VCaP (cell line): ENCODE measurements at regions not wholly inside any gene's neighbourhood (a gene's known extent, or its start where the extent isn't known, plus 50 kb on each side); places are given as distances from the start of the nearest gene placed in this dataset.

Source experiments
- H3K27ac ChIP-seq: fragments of 450-650 bp; 2 replicates; pipeline ENCODE4 v1.5.1; 2017
- CTCF ChIP-seq: fragments of 450-650 bp; conservative IDR thresholded peaks from 2 replicates; pipeline ENCODE4 v1.5.1; 2017; ENCODE audit warnings: mild to moderate bottlenecking, moderate library complexity

GRCh38 chr11:71201936-71202597, 50.3 kb downstream of the SHANK2 start:
- TF ChIP-seq CTCF = no peak
- no peak overlapping the region for H3K27ac ChIP-seq

DNA sequence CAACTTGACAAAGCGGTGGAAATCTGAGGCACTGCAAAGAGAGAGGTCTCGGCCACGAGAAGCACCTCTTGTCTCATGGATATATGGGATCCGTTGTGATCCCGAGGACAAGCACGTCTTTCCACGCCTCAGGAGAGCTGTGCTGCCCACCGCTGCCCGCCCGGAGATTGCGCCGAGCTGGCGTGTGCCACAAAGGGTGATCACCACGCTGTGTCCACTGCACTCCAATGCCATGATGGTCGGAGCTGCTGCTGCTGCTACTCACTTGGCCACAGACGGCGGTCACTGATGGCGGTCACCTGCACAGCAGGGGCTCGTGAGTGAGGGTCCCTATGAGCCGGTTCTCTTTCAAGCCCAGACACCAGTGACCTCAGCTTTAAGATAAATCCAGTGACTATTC, 51.1 kb downstream of the SHANK2 start:
- TF ChIP-seq CTCF = no peak
- no peak overlapping the region for H3K27ac ChIP-seq

GRCh38 chr11:71200761-71201160, 51.6 kb downstream of the SHANK2 start:
- H3K27ac ChIP-seq = no peak overlapping the region
- TF ChIP-seq CTCF = no peak

DNA sequence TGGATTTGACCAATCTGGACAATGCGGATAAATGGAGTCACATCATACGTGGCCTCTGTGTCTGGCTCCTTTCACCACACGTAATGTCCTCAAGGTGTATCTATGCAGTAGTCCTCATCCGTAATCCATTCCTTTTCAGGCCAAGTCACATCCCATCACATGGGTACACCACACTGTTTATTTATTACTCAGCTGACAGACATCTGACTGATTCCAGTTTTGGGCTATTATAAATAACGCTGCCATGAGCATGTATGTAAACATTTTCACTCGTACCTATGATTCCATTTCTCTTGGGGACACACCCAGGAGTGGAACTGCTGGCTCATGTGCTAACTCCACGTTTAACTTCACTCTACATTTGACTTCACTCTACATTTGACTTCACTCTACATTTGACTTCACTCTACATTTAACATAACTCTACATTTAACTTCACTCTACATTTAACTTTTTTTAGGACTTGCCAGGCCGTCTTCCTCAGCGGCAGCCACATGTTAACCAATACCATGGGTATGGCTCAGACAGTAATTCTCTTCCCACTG, 52.1 kb downstream of the SHANK2 start:
- no peak for TF ChIP-seq CTCF

GRCh38 chr11:71199226-71199820, 53.1 kb downstream of the SHANK2 start:
- H3K27ac ChIP-seq = no peak overlapping the region
- TF ChIP-seq CTCF = no peak

More for the DNA sequence above, 52.1 kb downstream of the SHANK2 start:
- H3K27ac ChIP-seq = no peak overlapping the region

DNA sequence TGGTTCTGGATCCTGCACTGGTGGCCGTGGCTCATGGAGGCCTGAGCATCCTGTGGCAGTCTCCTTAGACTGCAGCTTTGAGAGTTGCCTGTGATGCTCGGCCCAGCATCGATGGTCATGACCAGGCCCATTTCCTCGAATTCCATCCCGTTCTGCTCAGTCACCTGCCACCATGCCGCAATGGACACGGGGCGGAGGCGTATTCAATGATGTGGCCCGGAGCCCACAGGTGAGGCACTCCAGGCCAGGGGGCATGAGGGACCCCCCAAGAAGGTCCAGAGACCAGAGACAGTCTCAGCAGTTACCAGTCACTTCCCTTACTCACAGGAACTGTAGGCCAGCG, 53.6 kb downstream of the SHANK2 start:
- H3K27ac ChIP-seq = no peak overlapping the region
- TF ChIP-seq CTCF = no peak

DNA sequence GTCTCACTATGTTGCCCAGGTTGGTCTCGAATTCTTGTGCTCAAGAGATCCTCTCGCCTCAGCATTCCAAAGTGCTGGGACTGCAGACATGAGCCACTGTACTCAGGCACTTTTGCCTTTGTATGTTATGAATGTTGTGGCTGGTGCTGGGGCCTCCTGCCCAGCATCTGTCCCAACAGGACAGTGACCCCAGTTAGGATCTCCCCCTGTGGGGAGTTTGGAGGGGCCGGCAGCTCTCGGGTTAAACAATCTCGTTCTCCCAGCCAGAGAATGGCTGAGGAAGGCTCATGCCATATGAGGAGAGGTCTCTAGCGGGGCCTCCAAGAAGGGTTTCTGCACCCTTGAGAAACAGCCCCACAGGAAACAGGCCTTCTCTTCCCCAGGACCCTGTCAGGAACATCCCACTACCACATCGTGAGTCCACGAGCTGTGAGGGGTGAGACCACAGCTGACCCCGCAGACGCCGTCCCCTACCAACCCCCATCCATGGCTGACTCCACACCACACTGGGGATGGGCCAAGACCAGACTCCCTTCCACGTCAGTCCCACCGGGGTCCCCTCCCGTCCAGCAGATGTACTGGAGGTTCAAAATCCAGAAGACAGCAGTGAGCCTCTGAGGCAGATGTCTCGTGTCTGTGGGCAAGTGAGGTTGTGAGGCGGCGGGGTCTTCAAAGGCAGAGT, 54.1 kb downstream of the SHANK2 start:
- TF ChIP-seq CTCF = no peak
- H3K27ac ChIP-seq = no peak overlapping the region
